Prostate gland (tissue), 2 donors: ENCODE measurements at regions not wholly inside any gene's neighbourhood (a gene's known extent, or its start where the extent isn't known, plus 50 kb on each side); places are given as distances from the start of the nearest gene placed in this dataset.
"Not testable (repeated sequence)": the region's sequence is repeated elsewhere in the genome, so short reads cannot be mapped to it uniquely, and the experiment has no call there.

Source experiments
- POLR2A ChIP-seq: fragments of 450-650 bp; IDR thresholded peaks from one replicate; pipeline ENCODE4 v1.6.1; 2016; ENCODE audit warnings: antibody characterized with exemption, mild to moderate bottlenecking
- POLR2AphosphoS5 ChIP-seq: sonication (generic); formaldehyde crosslinking; IDR thresholded peaks from one replicate; pipeline ENCODE4 v1.6.1; 2017; ENCODE audit warnings: antibody characterized with exemption
- TF ChIP-seq, protein P1 (sequence below), 4 experiments: fragments of 200-600 bp in 2 of 4; fragments of 450-650 bp in 2 of 4; sonication (generic) in 2 of 4; IDR thresholded peaks; 1 replicate in 3 of 4; 2 replicates in 1 of 4; pipeline ENCODE4 v1.5.1; 2016 to 2019; ENCODE audit warnings: antibody characterized with exemption in 4 of 4, mild to moderate bottlenecking in 2 of 4, moderate library complexity in 2 of 4

- TF ChIP-seq, protein P1, sequence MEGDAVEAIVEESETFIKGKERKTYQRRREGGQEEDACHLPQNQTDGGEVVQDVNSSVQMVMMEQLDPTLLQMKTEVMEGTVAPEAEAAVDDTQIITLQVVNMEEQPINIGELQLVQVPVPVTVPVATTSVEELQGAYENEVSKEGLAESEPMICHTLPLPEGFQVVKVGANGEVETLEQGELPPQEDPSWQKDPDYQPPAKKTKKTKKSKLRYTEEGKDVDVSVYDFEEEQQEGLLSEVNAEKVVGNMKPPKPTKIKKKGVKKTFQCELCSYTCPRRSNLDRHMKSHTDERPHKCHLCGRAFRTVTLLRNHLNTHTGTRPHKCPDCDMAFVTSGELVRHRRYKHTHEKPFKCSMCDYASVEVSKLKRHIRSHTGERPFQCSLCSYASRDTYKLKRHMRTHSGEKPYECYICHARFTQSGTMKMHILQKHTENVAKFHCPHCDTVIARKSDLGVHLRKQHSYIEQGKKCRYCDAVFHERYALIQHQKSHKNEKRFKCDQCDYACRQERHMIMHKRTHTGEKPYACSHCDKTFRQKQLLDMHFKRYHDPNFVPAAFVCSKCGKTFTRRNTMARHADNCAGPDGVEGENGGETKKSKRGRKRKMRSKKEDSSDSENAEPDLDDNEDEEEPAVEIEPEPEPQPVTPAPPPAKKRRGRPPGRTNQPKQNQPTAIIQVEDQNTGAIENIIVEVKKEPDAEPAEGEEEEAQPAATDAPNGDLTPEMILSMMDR (IDR thresholded peaks at IDR 0.05) = not testable (repeated sequence)
- not testable (repeated sequence) for TF ChIP-seq POLR2A, POLR2AphosphoS5
These were observed 155.7 kb upstream of the ALDH3B2 start for GRCh38 chr11:67830152-67830551.
